Progenitor cell of endocrine pancreas (in vitro differentiated cells): ENCODE measurements at regions not wholly inside any gene's neighbourhood (a gene's known extent, or its start where the extent isn't known, plus 50 kb on each side); places are given as distances from the start of the nearest gene placed in this dataset.

ENCODE experiments used
- DNase-seq: peaks from one replicate; pipeline ENCODE4 v3.0.0; 2021; ENCODE audit warnings: low spot score; ENCODE audit not compliant: unreplicated experiment
- H3K27ac Mint-ChIP-seq: 2 replicates; pipeline ENCODE4 v1.8.0; 2021; ENCODE audit warnings: mild to moderate bottlenecking, moderate library complexity, mixed read lengths
- H3K27me3 Mint-ChIP-seq: 2 replicates; pipeline ENCODE4 v1.8.0; 2021; ENCODE audit warnings: mixed read lengths
- H3K36me3 Mint-ChIP-seq: 2 replicates; pipeline ENCODE4 v1.8.0; 2022; ENCODE audit warnings: mixed read lengths; ENCODE audit not compliant: insufficient read depth
- H3K4me1 Mint-ChIP-seq: 2 replicates; pipeline ENCODE4 v1.8.0; 2021; ENCODE audit warnings: low read depth, mixed read lengths
- H3K4me3 Mint-ChIP-seq: 2 replicates; pipeline ENCODE4 v1.8.0; 2021; ENCODE audit warnings: low read depth, mild to moderate bottlenecking, moderate library complexity, mixed read lengths
- H3K9me3 Mint-ChIP-seq: 2 replicates; pipeline ENCODE4 v1.8.0; 2021; ENCODE audit warnings: low read depth, mixed read lengths
- TF ChIP-seq, protein P1 (sequence below): fragments of 200-600 bp; sonication (generic); IDR thresholded peaks from one replicate; pipeline ENCODE4 v1.5.0; 2021; ENCODE audit warnings: antibody characterized with exemption, mild to moderate bottlenecking; ENCODE audit not compliant: unreplicated experiment

DNA sequence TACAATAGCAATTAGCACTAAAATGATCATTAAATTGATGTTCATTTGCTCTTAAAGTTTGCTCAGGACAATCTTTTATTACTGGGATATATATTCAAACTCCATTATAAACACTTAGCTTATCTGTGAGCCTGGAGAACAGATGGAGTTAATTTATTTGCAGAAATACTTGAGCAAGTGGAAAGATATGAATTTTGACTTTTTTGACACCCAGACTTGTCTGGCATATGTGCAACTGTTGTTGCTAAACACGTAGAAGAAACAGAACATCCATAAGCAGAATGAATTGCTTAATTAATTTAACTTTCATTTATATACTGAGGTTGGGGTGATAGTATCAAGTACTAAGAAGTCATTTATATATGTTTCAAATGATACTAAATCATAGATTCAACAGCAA lies 820.7 kb upstream of the TYRP1 start:
- Mint-ChIP-seq H3K9me3 (no peaks in the 10 kb centered on the region), H3K27me3 (no peaks in the 10 kb centered on the region), H3K4me3 (no peak overlapping the region), H3K36me3 (no peaks in the 10 kb centered on the region), H3K27ac (no peak overlapping the region), H3K4me1 (peaks cover 6% of the 10 kb centered on the region)
- no peak for DNase-seq
- TF ChIP-seq, protein P1, sequence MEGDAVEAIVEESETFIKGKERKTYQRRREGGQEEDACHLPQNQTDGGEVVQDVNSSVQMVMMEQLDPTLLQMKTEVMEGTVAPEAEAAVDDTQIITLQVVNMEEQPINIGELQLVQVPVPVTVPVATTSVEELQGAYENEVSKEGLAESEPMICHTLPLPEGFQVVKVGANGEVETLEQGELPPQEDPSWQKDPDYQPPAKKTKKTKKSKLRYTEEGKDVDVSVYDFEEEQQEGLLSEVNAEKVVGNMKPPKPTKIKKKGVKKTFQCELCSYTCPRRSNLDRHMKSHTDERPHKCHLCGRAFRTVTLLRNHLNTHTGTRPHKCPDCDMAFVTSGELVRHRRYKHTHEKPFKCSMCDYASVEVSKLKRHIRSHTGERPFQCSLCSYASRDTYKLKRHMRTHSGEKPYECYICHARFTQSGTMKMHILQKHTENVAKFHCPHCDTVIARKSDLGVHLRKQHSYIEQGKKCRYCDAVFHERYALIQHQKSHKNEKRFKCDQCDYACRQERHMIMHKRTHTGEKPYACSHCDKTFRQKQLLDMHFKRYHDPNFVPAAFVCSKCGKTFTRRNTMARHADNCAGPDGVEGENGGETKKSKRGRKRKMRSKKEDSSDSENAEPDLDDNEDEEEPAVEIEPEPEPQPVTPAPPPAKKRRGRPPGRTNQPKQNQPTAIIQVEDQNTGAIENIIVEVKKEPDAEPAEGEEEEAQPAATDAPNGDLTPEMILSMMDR = no peak

DNA sequence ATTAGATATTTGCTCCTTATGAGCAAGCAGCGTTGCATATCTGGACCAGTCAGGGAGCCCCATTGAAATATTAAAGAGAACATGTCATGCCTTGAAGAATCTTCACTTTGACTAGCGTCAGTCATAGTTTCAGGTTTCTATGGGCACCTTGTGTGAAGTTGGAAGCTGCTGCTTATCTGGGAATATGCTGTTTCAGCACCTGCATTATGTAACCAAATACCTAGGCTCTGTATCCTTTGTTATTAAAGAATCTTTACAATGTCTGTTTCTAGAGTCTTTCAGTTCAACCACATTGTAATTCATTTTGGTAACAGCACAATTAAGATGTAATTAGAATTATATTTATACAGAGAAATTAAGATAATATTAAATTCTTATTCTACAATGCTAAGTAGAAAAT lies 818.8 kb upstream of the TYRP1 start:
- Mint-ChIP-seq H3K27ac (no peak overlapping the region), H3K4me1 (peaks cover 6% of the 10 kb centered on the region), H3K27me3 (no peaks in the 10 kb centered on the region), H3K9me3 (no peaks in the 10 kb centered on the region), H3K36me3 (no peaks in the 10 kb centered on the region), H3K4me3 (no peak overlapping the region)
- no peak for DNase-seq
- TF ChIP-seq, protein P1 = no peak

DNA sequence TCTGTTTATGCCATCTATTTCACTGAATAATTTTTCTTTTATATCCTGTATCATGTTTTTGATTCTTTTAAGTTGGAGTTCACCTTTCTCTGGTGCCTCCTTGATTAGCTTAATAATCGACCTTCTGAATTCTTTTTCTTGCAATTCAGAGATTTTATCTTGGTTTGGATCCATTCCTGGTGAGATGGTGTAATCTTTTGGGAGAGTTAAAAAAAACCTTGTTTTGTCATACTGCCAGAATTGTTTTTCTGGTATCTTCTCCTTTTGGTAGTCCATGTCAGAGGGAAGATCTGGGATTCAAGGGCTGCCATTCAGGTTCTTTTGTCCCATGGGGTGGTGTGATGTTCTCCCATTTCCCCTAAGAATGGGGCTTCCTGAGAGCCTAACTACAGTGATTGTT lies 800.8 kb upstream of the TYRP1 start:
- TF ChIP-seq, protein P1 = no peak
- H3K9me3 Mint-ChIP-seq = peaks cover 8% of the 10 kb centered on the region
- no peaks in the 10 kb centered on the region for H3K27me3 Mint-ChIP-seq
- no peak overlapping the region for H3K27ac Mint-ChIP-seq
- no peaks in the 10 kb centered on the region for H3K36me3 Mint-ChIP-seq
- no peak for DNase-seq
- H3K4me3 Mint-ChIP-seq = no peak overlapping the region
- no peaks in the 10 kb centered on the region for H3K4me1 Mint-ChIP-seq

DNA sequence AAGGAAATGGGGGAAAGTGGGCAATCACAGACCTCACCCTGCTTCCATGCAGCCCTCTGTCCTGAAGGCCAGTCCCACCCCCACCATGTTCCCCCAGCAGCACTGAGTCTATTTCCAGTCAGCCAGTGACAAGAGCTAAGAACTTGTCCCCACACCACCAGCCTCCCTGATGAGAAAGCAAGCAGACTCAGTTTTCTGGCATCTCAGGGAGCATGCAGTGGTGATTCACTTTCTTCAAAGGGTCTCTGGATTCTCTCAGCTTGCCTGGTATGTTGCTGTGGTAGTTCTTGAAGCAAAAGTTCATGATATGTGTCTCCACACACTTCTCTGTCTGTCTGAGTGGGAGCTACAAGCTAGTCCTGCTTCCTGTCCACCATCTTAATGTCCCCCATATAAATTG lies 799.9 kb upstream of the TYRP1 start:
- no peak for DNase-seq

DNA sequence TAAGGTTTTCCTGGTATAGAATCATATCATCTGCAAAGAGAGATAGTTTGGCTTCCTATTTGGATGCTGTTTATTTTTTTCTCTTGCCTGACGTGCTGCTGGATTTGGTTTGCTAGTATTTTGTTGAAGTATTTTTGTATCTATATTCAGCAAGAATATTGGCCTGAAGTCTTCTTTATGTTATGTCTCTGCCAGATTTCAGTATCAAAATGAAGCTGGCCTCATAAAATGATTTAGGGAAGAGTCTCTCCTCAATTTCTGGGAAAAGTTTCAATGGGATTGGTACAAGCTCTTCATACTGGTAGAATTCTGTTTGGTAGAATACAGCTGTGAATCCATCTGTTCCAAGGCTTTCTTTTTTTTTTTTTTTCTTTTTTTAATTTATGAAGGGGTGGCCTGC lies 799.0 kb upstream of the TYRP1 start:
- DNase-seq = no peak
- Mint-ChIP-seq H3K27me3 (no peaks in the 10 kb centered on the region), H3K36me3 (no peaks in the 10 kb centered on the region), H3K4me1 (no peaks in the 10 kb centered on the region), H3K27ac (no peak overlapping the region), H3K4me3 (no peak overlapping the region), H3K9me3 (peaks cover 8% of the 10 kb centered on the region)
- TF ChIP-seq, protein P1 = no peak

More for the DNA sequence above, 799.9 kb upstream of the TYRP1 start:
- Mint-ChIP-seq H3K27me3 (no peaks in the 10 kb centered on the region), H3K4me1 (no peaks in the 10 kb centered on the region), H3K27ac (no peak overlapping the region), H3K4me3 (no peak overlapping the region), H3K9me3 (peaks cover 8% of the 10 kb centered on the region), H3K36me3 (no peaks in the 10 kb centered on the region)
- TF ChIP-seq, protein P1 = no peak
